Ovary (tissue), 3 donors: ENCODE measurements at regions not wholly inside any gene's neighbourhood (a gene's known extent, or its start where the extent isn't known, plus 50 kb on each side); places are given as distances from the start of the nearest gene placed in this dataset.

ENCODE experiments used
- CTCF ChIP-seq, 3 donors: fragments of 450-650 bp in 2 of 3; fragments of 200-600 bp in 1 of 3; IDR thresholded peaks; one replicate each; pipeline versions ENCODE4 v1.5.1 to v1.8.0; 2016 to 2022; ENCODE audit warnings: antibody characterized with exemption in 3 of 3, mild to moderate bottlenecking in 1 of 3
- EP300 ChIP-seq: sonication (generic); formaldehyde crosslinking; IDR thresholded peaks from one replicate; pipeline ENCODE4 v1.6.1; 2017; ENCODE audit warnings: antibody characterized with exemption
- POLR2A ChIP-seq: fragments of 450-650 bp; IDR thresholded peaks from one replicate; pipeline ENCODE4 v1.6.1; 2017; ENCODE audit warnings: antibody characterized with exemption, mild to moderate bottlenecking, moderate library complexity
- donor health status: DM: no; HTN: no; CAD: no.

DNA sequence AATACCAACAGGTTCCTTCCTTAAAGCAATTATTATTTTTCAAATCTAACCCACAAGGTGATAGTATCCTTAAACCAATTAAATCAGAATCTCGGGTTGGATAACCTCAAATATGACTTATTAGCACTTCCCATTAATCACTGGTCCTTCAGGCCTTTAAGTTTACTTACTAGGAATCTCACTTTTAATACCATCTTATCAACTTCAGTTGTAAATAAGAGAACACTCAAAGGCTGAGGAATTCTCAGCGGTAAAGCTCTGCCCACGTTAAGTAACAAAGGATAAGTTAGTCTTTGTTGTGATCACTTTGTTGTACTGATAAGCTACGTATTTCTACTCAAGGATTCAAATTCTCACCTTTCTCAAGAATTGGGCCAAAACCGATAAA is 82.0 kb downstream of the OR2B2 start:
- TF ChIP-seq CTCF (IDR thresholded peaks at IDR 0.05) (no peak), POLR2A (no peak), EP300 (no peak)
